K562 (cell line): ENCODE measurements at regions not wholly inside any gene's neighbourhood (a gene's known extent, or its start where the extent isn't known, plus 50 kb on each side); places are given as distances from the start of the nearest gene placed in this dataset.

Experiments
- ATAC-seq: fragments of 200-7000 bp; cut with Tn5 transposase; 3 replicates; pipeline ENCODE4 v1.9.1; 2020; ENCODE audit warnings: moderate library complexity
- BruUV-seq: library from RNA; stranded (reverse); fragments of 400-500 nt; replicated peaks from 2 replicates; lab custom pipeline; 2021; lab: Mats Ljungman, UMichigan
- CTCF ChIA-PET: fragments of 300-600 bp; formaldehyde crosslinking; extraction: SDS; loops from one replicate; lab custom pipeline; 2021; ENCODE audit warnings: low intra/inter-chr PET ratio; lab: Yijun Ruan, JAX
- POLR2A ChIA-PET: fragments of 300-600, 350-650 bp; sonication (Branson Sonifier 250); formaldehyde crosslinking; extraction: SDS; loops from one replicate; lab custom pipeline; 2021; ENCODE audit warnings: antibody characterized with exemption, inconsistent platforms; lab: Yijun Ruan, JAX
- DNase-seq, 4 experiments: peaks; one replicate each; pipeline versions ENCODE4 v3.0.0 to v3.0.0-alpha.2; 2011 to 2018; ENCODE audit warnings: low spot score in 3 of 4, mixed read lengths in 3 of 4; ENCODE audit errors: extremely low read depth in 1 of 4
- FAIRE-seq: peaks from 2 replicates; lab custom pipeline; 2011; peaks lifted over from hg19 to GRCh38; lab: Jason Lieb, UNC
- H2AFZ ChIP-seq: 2 replicates; pipeline ENCODE4 v1.6.0; 2011; ENCODE audit warnings: low read depth, low read length, control low read depth, inconsistent platforms
- H3K27ac ChIP-seq: fragments of 200-600 bp; 3 replicates; pipeline ENCODE4 v1.8.0; 2011; ENCODE audit warnings: low read depth, mild to moderate bottlenecking, control low read depth, inconsistent platforms, low read length, moderate library complexity, mixed read lengths; ENCODE audit errors: extremely low read depth
- H3K27me3 ChIP-seq, 2 experiments: fragments of 300-600 bp in 1 of 2; 2 replicates in 1 of 2; 3 replicates in 1 of 2; pipeline versions ENCODE4 v1.6.0 to v1.8.0; 2011; ENCODE audit warnings: inconsistent platforms in 2 of 2, low read length in 2 of 2, mild to moderate bottlenecking in 1 of 2, mixed read lengths in 1 of 2, moderate library complexity in 1 of 2; ENCODE audit not compliant: control insufficient read depth in 2 of 2, insufficient read depth in 2 of 2
- H3K36me3 ChIP-seq: fragments of 300-600 bp; 3 replicates; pipeline ENCODE4 v1.8.0; 2011; ENCODE audit warnings: mild to moderate bottlenecking, low read length, inconsistent platforms; ENCODE audit not compliant: control insufficient read depth, insufficient read depth
- H3K4me1 ChIP-seq, 2 experiments: fragments of 200-600 bp in 1 of 2; replicated peaks in 1 of 2; 2 replicates in 1 of 2; 3 replicates in 1 of 2; pipeline versions ENCODE4 v1.5.1 to v1.8.0; 2011; ENCODE audit warnings: inconsistent platforms in 2 of 2, low read length in 2 of 2, mild to moderate bottlenecking in 1 of 2, mixed read lengths in 1 of 2, moderate library complexity in 1 of 2; ENCODE audit not compliant: control insufficient read depth in 2 of 2, insufficient read depth in 2 of 2
- H3K4me2 ChIP-seq: 2 replicates; pipeline ENCODE4 v1.6.1; 2011; ENCODE audit warnings: low read length, control low read depth, inconsistent platforms, mixed read lengths; ENCODE audit not compliant: insufficient read depth
- H3K4me3 ChIP-seq: fragments of 200-600 bp; sonication (generic), shearing (Covaris generic); 2 replicates; pipeline ENCODE4 v1.5.1; 2016; ENCODE audit warnings: control low read depth, inconsistent platforms
- H3K79me2 ChIP-seq: fragments of 200-600 bp; 3 replicates; pipeline ENCODE4 v1.8.0; 2011; ENCODE audit warnings: low read length, inconsistent platforms; ENCODE audit not compliant: control insufficient read depth, insufficient read depth
- H3K9ac ChIP-seq, 2 experiments: 2 replicates each; pipeline versions ENCODE4 v1.6.0 to v1.6.1; 2011; ENCODE audit warnings: low read depth in 2 of 2, low read length in 2 of 2, control low read depth in 1 of 2, inconsistent platforms in 1 of 2, mild to moderate bottlenecking in 1 of 2, mixed read lengths in 1 of 2; ENCODE audit not compliant: insufficient read depth in 1 of 2
- H3K9me1 ChIP-seq: one replicate; pipeline ENCODE4 v1.6.0; 2011; ENCODE audit warnings: inconsistent platforms, mild to moderate bottlenecking, low read length, moderate library complexity; ENCODE audit not compliant: control insufficient read depth, insufficient read depth
- H3K9me3 ChIP-seq: replicated peaks from 2 replicates; pipeline ENCODE4 v1.5.1; 2011; ENCODE audit warnings: low read depth, low read length, inconsistent platforms; ENCODE audit not compliant: control insufficient read depth, insufficient read depth
- H4K20me1 ChIP-seq: replicated peaks from 2 replicates; pipeline ENCODE4 v1.6.1; 2011; ENCODE audit warnings: low read length, inconsistent platforms, mixed read lengths; ENCODE audit not compliant: control insufficient read depth, insufficient read depth
- ESRRA ChIP-seq: fragments of 450-650 bp; IDR thresholded peaks from 2 replicates; pipeline ENCODE4 v1.6.1; 2014; ENCODE audit warnings: low read depth, mild to moderate bottlenecking, moderate library complexity, borderline replicate concordance
- NR2F6 ChIP-seq: fragments of 450-650 bp; formaldehyde crosslinking; IDR thresholded peaks from 2 replicates; pipeline ENCODE4 v1.4.0; 2020; ENCODE audit warnings: mild to moderate bottlenecking
- RNF2 ChIP-seq: sonication (generic); IDR thresholded peaks from 2 replicates; pipeline ENCODE4 v1.6.1; 2016
- ZNF140 ChIP-seq: fragments of 250-450 bp; sonication (Bioruptor Pico); IDR thresholded peaks from 2 replicates; pipeline ENCODE4 v1.8.0; 2021; ENCODE audit warnings: moderate library complexity, mild to moderate bottlenecking, inconsistent platforms
- WGBS: fragments of 100-300 bp; shearing (Covaris generic); methylation state at CpG from one replicate; pipeline ENCODE4 v1.1.6; 2016; ENCODE audit warnings: low coverage, mixed read lengths; ENCODE audit not compliant: insufficient coverage; ENCODE audit errors: missing lambda C conversion rate; 5-methylcytosine and 5-hydroxymethylcytosine counted together
- in situ Hi-C: fragments of 300-500 bp; cut with MboI; formaldehyde crosslinking; loops from 4 replicates; pipeline ENCODE4 v1.15.0; 2018; ENCODE audit warnings: inconsistent platforms, mixed read lengths
- intact Hi-C: fragments of 100-400 bp; cut with micrococcal nuclease; formaldehyde crosslinking; loops from 2 replicates; pipeline ENCODE4 v1.14.2; 2022
- TF ChIP-seq, protein P1 (sequence below): fragments of 250-450 bp; sonication (Bioruptor Pico); IDR thresholded peaks from 2 replicates; pipeline ENCODE4 v1.6.1; 2021; ENCODE audit warnings: mild to moderate bottlenecking
- TF ChIP-seq, protein P2 (sequence below), 2 experiments: fragments of 450-650 bp in 1 of 2; sonication (generic) in 1 of 2; formaldehyde crosslinking in 1 of 2; IDR thresholded peaks in 1 of 2; conservative IDR thresholded peaks in 1 of 2; 2 replicates each; pipeline versions ENCODE4 v1.6.1 to v1.8.1; 2016 to 2023; ENCODE audit warnings: mild to moderate bottlenecking in 2 of 2, moderate library complexity in 2 of 2, inconsistent platforms in 1 of 2, missing genetic modification reagents in 1 of 2

GRCh38 chr5:51521583-51521982, 138.3 kb downstream of the ISL1 start (continued):
- TF ChIP-seq, protein P1, sequence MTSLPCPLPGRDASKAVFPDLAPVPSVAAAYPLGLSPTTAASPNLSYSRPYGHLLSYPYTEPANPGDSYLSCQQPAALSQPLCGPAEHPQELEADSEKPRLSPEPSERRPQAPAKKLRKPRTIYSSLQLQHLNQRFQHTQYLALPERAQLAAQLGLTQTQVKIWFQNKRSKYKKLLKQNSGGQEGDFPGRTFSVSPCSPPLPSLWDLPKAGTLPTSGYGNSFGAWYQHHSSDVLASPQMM: no peak
- TF ChIP-seq ESRRA (no peak), NR2F6 (no peak)

DNA sequence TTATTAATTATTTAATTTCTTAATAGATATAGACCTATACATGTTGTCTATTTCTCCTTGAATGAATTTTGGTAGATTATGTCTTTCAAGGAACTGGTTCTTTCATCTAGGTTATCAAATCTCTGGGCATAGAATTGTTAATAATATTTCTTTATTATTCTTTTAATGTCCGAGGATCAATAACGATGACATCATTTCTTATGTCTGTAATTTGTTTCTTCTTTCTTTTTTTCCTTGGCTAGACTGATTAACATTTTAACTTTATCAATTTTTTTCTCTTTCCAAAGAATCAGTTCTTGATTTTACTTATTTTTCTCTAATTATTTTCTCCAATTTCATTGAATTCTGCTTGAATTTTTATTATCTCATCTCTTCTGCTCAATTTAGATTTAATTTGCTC, 156.0 kb downstream of the ISL1 start:
- H3K9me3 ChIP-seq: no peaks in the 10 kb centered on the region; the same call in 1 of the 2 replicates
- H3K27ac ChIP-seq: no peak overlapping the region
- ATAC-seq (no peak), DNase-seq (no peak), FAIRE-seq (no peak)
- H3K36me3 ChIP-seq: no peaks in the 10 kb centered on the region
- H3K4me1 ChIP-seq: no peaks in the 10 kb centered on the region
- H2AFZ ChIP-seq: no peak overlapping the region
- ChIA-PET POLR2A (no interaction called here), CTCF (no interaction called here)
- no peaks in the 10 kb centered on the region for H3K79me2 ChIP-seq
- TF ChIP-seq RNF2 (no peak), ZNF140 (CRISPR knock-in tag) (no peak)
- TF ChIP-seq, protein P2, sequence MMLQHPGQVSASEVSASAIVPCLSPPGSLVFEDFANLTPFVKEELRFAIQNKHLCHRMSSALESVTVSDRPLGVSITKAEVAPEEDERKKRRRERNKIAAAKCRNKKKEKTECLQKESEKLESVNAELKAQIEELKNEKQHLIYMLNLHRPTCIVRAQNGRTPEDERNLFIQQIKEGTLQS (IDR thresholded peaks at IDR 0.05): 0 out of 2 replicates have a peak, but pooled peaks have one; percentile 26
- TF ChIP-seq, protein P2 (CRISPR knock-in tag; conservative IDR thresholded peaks at IDR 0.05): no peak
- no peak overlapping the region for H3K4me2 ChIP-seq
- H3K9ac ChIP-seq: no peak overlapping the region
- no peaks in the 10 kb centered on the region for H3K9me1 ChIP-seq
- H3K4me3 ChIP-seq: no peak overlapping the region
- in situ Hi-C loops (no loop called here), intact Hi-C loops (no loop called here)
- H4K20me1 ChIP-seq: no peaks in the 10 kb centered on the region
- no peaks in the 10 kb centered on the region for H3K27me3 ChIP-seq
- no TSS peak for BruUV-seq
- WGBS: 3% methylated on average over 2 of the region's 2 CpGs
